HG03432 (cell line): ENCODE measurements at regions not wholly inside any gene's neighbourhood (a gene's known extent, or its start where the extent isn't known, plus 50 kb on each side); places are given as distances from the start of the nearest gene placed in this dataset.

ENCODE experiments used
- ATAC-seq: cut with Tn5 transposase; IDR thresholded peaks from one replicate; pipeline ENCODE4 v1.9.1; 2021; ENCODE audit warnings: mild to moderate bottlenecking, moderate library complexity; ENCODE audit not compliant: unreplicated experiment

DNA sequence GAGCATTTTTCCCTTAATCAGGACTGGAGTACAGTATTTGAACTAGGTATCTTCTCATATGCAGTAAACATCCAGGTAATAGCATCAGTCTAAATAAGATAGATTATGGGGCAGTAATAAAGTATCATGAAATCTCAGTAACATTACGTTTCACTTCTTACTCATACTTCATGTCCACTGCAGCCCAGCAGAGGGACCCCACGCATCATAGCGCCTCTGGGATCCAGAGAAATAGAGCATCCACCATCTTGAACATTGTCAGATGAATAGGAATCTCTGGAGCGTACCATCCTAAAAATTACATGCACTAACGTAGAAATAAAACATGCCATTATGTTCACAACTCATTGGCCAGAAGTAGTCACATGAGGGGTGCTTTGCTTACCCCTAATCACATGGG, 499.0 kb downstream of the CPS1 start:
- ATAC-seq, result no peak

DNA sequence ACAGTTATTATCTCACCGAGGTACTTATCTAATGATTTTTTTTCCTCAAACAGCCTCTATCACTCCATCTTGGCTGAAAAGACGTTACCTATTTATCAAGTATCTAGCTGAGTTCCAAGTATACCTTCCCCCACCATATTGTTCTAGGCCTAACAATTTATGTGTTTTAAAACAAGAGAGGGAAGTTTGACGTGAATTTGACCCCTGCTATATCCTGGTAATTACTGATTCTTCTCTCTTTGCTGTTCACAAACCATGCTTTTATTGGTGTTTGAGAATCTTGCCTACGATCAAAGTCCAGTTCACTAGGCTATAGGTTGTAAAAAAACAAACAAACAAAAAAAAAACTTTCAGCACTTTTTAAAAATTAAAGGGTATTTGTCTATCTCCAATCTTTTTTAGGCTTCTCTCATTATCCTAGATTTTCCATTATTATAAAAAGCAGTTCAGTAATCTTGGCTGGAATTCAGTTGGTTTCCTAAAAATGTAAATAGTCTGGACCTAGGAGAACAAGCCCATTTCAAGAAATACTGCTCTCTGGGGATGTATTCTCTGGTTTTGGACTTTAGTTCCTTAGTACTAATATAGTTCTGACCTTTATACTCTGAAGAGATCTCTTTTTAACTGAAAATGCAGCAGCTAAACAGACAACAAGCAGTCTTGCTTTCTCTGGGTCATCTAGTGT, 505.4 kb downstream of the CPS1 start:
- ATAC-seq, result no peak

DNA sequence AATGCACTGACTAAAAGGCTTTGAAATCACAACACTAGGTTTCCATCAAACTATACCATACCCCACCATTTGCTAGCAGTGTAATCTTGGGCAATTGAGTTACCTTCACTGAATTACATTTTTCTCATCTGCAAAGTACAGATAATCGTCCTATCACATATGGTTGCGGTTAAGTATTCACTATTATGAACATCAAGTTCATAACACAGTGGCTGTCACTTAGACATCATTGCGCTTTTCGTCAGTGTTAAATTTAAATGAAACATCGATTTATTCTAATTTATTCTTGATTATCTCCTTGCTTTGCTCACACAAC, 505.9 kb downstream of the CPS1 start:
- ATAC-seq, result no peak

DNA sequence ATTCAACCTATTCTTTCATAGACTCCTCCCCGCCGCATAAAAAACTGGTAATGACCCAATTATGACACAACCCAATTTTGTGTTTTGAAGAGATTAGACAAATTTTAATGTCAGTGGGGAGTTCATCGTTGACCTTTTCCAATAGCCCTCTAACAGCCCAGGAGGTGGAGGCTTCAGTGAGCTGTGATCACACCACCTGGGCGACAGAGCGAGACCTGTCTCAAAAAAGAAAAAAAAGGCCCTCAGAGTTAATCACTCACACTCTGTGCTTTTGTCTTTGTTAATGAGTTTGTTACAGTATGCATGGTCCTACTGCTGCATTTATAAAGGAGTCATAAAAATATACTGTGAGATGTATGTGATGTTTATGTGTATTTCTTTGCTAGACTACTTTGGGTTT, 510.6 kb downstream of the CPS1 start:
- ATAC-seq, result no peak

DNA sequence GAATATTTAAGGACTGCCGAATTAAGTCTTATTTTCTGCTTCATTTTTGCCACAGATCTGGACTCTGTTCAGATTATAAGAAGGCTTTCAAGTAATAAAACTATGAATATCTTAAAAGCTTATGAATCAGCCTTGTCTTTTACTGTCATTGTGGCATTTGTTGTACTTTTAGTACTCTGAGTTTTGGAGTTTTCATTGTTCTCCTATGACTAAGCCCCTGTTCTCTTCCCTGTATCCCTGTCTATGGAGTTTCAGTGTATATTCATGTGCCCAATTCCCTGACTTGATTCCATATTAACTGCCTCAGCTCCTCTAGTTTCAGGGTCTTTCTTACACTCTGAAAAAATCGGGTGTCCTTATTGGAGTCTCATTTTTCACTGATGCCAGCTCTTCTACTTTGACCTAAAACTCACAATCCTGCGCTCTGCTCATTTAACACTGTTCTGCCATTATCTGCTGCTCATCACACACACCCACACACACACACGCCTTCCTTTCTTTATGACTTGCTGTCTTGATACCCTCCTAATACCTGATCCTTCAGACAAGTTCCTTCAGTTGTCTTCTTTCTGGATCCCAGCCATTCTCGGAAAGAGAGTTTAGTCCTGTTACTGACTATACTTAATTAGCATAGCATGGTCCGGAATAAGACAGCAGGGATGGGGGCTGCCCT, 511.8 kb downstream of the CPS1 start:
- ATAC-seq, result no peak

DNA sequence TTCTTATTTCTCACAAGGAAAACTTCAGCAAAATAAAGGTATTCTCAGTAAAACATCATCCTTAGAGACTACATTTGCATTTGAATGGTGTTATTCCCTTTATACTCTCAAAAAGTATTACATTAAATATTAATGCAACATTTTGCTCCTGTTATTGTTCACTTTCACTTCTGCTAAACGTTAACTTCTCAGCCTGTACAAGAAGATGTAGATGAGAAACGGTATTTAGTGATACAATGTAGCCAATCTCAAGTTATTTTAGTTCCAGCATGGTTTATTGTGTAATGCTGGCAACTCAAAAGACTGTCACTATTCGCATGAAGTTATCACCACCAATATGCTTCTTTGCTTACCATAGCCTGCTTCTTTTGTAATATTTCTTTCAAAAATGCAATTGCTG, 514.1 kb downstream of the CPS1 start:
- ATAC-seq, result no peak

DNA sequence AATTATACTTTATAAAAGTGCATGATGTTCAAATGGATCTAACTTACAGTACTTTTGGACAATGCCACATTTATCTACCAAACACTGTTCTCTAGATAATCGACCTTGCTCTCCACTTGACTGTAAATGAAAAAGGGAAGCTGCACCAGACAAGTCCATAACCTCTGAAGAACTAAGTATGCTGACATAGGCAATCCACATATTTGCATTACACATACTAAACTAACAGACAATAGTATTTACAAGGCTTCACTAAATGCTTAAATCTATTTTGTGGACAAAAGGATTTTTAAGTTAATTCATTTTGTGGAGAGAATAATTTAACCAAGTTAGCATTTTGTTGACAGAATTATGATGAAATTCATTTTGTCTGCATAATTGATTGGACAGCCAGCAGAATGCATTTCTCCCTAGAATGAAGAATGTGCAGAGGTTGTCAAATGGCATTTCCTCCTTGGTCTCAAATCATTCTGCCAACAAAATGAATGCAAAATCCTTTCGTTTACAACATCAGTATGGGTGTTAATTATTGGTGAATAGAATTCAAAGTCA, 520.9 kb downstream of the CPS1 start:
- no peak for ATAC-seq

DNA sequence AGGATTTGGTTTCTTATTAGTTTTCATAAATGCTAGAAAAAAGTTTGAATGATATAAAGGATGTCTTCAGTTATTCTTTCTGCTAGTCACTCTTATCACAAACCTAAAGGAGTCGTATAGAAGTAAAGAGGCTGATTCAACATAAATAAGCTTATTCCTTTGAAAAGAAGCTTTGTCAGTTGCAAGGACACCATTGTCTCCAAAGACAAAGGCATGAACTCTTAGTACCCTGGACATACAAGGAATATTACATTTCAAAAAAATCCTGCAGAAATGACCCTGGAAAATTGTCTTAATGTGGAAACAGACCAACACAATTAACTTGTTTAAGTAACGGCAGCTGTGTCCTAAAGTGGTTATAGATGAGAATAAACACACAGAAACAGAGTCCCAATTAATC, 528.0 kb downstream of the CPS1 start:
- ATAC-seq, result no peak

DNA sequence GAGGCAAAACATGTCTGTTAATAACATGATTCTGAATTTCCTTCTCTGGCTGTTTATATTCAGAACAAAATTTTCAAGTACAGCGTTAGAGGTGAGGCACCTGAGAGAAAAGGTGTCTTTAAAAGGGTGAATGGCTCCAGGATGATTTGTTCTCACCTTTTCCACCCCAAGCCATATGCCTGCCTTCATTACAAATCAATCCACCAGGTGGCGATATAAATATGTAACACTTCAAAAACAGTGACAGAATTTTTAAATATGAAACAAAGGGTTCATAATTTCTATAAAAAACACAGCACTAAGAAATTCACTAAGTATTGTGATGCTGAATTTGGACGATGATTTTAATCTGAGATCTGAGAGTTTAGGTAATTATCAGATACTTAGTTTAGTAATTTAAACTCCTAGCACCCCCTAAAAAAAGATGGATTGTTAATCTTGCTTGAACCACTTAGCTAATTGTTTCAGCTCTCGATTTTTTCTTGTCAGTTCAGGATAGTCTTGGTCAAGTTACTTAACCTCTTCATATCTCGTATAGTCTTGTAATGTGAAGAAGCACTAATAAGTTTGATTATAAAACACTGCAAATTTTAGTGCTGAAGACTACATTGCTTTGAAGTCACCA, 528.8 kb downstream of the CPS1 start:
- peak; percentile 58 for ATAC-seq

DNA sequence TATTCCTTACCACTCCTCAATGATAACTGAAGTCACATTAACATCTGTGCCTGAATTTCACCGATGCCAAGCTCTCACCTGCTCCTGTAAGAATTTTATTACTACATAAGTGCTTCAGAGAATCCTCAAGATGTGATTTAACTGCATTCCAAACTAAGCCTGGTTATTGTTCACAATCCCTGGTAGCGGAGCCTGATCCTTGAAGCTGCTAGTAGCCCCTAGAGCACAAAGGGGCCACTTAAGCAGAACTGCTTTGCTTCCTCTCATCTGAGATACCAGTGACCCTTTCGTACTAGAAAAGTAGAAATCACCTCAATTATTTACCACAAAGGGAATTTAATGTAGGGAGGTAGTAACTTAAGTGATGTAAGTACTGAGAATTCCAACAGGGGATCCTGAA, 529.6 kb downstream of the CPS1 start:
- no peak for ATAC-seq

DNA sequence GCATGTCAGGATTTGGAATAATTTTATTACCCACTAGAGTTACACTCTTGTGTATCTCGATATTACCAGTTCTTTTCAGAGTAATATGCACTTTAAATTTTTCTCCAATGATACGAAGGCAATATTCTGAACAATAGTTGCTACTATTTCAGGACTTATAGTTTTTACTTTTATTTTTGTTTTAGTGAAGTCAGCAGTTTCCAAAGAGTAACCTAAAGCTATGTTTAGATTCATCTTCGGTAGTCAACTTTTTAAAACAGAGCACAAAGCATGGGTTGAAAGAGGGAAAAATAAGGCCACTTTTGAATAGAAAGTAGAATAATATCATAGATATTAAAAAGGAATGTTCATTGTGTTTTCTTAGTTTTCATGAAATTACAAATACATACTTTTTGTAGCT, 532.7 kb downstream of the CPS1 start:
- ATAC-seq, result no peak

DNA sequence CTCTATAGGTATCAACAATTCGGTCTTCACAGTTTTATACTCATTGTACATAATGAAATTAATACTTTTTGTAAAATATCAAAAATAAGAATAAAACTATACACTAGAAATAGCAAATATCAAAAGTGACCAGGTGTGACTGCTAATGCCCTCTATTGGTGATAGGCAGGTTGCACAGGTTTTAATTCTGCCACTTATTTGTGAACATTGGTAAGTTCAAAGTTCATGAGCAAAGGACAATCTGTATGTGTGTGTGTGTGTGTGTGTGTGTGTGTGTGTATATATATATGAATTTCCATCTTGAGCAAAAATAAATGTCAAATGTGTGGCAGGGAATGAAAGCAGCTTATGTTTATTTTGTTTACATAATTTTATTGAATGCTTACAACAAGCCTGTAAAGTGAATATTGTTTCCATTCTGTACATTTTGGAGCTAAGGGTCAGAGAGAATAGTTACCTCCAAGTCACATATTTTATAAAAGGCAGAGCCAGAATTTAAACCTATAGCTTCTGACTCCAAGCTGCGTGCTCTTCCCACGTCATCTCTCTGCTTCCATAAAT, 537.4 kb downstream of the CPS1 start:
- ATAC-seq, result no peak

DNA sequence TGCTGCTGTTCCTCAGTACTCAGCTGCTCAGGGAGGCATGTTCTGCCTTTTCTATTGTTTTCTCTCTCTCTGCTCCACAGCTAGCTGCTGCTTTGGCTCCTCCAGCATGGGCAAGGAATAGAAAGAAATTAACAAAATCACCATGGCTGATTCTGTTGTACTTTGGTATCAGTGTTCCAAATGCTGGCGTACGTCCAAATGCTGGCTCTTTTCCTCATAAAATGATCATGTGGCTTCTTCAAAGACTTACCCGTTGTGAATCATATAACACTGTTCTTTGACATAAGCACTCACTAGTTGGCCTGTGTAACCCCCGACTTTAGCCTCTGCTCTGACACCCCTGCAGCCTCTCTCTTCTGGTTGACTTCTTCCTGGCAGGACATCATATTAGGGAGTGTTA, 547.6 kb downstream of the CPS1 start:
- ATAC-seq, result no peak

DNA sequence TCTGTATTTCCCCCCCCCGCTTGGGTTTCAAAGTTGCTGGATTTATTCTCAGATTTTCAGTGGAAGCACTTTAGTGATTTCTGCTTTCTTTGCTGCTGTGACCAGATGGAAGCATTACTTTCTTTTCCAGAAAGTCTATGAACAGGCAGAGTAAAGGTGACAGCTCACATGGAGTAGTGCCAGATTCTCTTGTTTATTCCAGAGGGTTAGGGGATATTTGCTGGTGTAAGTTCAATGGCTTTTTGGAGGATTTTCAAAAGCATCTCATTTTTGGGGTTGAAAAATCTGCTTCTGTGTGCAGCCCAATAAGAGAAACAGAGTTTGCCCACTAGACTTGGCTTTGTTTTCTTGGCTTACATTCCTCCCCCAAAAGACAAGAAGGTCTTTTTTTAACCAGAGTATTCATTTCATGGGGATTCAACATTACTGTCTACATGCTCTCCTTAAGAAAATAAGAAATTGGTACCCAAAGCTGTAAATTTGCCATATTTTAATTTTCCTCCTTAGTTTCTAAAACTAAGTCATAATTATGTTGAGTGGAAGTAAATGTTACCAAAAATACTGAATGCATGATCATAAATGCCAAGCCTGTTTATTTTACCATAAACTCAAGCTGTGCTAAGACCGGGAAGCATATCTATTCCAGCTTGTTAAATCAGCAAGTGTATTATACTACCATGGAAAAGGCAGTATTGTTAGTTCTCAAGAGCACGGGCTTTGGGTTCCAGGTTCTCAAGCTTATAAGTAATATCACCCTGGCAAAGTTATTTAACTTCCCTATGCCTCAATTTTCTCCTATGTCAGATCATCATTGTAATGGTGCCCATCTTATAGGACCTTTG, 557.2 kb downstream of the CPS1 start:
- no peak for ATAC-seq

DNA sequence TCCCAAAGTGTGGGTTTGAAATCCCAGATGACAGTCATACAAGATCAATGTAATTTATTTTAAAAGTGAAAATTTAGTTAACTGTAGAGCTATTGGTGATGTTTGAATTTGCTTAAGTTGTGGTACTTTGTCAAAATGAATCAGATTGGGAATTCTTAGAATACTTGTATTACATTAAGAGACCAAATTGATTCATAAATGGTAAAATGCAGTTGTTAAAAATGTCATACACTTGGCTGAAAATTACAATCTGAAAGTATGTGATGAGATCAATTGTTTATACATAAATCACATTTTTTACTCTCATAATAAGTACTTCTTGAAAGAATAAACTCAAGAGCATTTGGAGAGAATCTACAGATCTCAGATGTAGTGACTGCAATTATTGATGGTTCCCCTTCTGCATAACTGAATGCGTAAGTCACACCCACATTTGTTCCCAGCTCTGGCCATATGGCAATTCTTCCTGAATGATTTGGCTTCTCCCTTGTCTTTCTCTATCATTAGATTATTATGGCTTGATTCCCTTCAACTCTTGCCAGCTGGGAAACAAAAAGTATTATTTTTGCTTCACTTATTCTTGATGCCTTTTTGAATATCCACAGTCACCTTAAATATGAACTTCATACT, 558.5 kb downstream of the CPS1 start:
- ATAC-seq, result no peak

DNA sequence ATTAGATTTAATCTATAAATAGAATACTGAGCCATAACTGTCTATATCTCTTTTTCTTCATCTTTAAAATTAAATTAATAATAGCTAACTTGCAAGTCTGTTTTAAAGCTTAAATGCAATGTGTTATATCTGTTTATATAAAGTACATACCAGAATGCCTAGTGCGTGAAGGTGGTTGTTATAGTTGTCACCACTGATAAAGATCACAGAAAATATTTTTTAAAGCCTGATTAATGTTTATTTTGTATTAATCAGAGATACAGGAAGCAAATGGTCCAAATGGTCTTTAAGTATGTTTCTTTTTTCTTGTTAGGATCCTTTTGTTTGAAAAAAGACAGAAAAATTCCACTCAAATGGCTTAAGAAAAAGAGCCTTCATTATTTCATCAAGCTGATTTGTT, 560.6 kb downstream of the CPS1 start:
- no peak for ATAC-seq

DNA sequence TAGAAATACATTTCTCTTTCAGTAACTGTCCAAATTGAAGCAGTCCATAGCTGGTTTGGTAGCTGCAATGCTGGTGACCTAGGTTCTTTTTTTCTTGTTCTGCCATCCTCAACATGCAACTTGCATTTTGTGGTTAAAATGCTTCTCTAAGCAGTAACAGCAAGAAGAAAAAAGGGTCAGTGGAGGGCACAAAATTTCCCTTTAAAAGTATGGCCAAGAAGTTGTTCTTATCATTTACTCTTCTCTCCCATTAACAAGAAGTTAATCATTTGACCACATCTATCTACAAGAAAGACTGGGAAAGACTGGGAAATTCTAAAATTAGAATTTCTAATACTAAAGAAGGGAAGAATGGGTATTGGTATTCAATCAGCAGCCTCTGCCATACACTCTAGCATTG, 569.9 kb downstream of the CPS1 start:
- ATAC-seq, result no peak

DNA sequence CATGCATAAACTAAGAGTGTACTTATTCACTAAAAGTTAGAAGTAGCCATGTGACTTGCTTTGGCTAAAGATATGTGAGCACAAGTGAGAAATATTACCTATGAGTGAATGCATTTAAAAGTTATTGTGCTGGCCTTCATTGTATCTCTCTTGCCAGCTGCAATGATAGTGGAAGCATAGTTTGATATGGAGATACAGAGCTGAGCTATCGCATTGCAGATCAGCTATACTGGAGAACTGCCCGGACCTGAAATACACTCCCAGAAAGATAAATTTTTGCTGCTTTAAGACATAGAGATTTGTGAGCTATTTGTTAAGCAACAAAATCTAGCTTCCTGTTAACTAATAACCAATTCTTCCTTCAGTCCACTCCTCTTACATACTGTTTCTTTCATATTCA, 571.1 kb downstream of the CPS1 start:
- ATAC-seq, result no peak

DNA sequence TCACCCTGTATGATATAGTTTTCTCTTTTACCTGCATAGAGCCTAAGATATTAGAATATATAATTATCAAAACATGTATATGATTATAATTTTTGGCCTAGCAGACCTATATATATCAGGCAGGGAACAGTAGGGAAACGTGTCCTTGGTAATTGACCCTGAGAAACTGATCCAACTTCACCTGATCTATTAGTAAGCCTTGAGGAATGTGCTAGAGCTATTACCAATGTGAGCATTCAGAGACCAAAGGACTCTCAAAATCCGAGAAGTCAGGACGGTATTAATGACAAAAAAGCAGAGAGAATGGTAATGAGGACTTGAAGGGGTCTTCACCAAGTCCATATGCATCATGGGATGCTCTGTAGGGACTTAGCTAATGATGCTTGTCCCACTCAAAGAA, 571.9 kb downstream of the CPS1 start:
- no peak for ATAC-seq

DNA sequence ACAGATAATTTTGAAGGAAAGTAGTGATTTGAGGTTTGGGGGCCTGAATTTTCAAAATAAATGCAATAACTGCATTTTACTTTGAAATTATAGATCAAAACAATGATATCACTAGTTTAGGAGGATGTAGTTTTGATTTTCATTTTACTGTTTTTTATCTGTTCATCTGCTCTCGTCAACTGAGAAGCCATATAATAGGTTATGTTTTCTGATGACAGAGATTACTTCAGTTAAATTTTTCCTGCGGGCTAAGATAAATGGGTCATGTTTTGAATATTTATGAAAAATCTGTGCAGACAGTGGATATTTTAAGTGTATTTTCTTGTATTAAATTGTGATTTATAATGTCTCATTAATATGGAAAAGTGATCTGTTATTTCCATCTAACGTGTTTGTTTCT, 573.4 kb downstream of the CPS1 start:
- no peak for ATAC-seq

DNA sequence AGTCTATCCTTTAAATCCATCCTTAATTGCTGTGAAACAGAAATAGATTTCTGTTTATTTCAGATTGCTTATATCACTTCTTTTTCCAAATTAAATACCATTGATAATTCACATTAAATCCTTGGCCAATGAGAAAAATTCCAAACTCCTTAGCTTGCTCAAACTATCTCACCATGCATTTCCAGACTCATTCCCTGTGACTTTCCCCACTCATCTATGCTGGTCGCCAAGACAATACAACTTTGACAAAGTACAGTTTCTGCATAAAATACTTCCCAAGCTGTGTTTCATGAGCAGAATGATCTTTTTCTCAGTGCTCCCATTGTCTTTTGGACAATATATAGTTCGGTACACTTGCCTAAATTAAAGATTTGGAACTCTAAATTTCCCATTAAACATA, 575.6 kb downstream of the CPS1 start:
- ATAC-seq, result no peak
